LNCAP (cell line): ENCODE measurements at regions not wholly inside any gene's neighbourhood (a gene's known extent, or its start where the extent isn't known, plus 50 kb on each side); places are given as distances from the start of the nearest gene placed in this dataset.

ENCODE experiments used
- TF ChIP-seq, protein P1 (sequence below): fragments of 450-650 bp; IDR thresholded peaks from 2 replicates; pipeline ENCODE4 v1.5.1; 2017; ENCODE audit warnings: mild to moderate bottlenecking

DNA sequence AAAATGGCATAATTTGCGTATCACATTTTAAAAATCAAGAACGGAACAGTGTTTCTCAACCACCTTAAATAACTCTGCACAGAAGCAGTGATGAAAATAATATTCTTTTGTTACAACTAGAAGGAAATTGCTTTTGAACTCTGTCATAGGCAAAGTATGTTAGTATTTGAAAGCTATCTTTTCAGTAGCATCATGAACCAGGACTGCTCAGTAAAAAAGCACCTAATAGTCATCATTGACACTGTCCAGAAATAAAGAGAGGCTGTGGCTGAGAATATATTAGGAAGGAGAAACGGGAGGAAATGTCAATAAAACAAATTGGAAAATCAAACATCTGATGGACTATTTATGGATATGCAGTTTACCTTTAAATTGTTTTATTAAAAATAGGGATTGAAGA lies 237.2 kb upstream of the AKR1E2 start:
- TF ChIP-seq, protein P1, sequence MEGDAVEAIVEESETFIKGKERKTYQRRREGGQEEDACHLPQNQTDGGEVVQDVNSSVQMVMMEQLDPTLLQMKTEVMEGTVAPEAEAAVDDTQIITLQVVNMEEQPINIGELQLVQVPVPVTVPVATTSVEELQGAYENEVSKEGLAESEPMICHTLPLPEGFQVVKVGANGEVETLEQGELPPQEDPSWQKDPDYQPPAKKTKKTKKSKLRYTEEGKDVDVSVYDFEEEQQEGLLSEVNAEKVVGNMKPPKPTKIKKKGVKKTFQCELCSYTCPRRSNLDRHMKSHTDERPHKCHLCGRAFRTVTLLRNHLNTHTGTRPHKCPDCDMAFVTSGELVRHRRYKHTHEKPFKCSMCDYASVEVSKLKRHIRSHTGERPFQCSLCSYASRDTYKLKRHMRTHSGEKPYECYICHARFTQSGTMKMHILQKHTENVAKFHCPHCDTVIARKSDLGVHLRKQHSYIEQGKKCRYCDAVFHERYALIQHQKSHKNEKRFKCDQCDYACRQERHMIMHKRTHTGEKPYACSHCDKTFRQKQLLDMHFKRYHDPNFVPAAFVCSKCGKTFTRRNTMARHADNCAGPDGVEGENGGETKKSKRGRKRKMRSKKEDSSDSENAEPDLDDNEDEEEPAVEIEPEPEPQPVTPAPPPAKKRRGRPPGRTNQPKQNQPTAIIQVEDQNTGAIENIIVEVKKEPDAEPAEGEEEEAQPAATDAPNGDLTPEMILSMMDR, result no peak

DNA sequence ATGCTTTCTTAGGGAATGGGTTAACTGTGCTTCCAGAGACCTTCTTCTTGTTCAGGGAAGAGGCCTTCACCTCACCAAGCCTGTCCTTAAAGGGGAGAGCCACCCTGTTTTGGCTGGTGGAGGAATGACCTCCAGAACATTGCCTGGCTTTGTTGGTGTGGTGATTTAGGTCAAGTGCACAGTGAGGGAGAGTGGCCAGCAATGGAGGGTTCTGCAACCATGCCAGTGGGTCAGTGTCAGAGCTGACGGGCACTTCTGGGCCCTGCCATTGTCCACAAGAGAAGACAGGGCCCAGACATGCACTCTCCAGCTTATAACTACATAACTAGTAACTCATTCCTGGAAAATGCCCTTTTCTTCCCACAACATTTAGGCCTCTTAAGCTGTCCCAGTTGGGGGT lies 238.5 kb upstream of the AKR1E2 start:
- TF ChIP-seq, protein P1, result no peak

DNA sequence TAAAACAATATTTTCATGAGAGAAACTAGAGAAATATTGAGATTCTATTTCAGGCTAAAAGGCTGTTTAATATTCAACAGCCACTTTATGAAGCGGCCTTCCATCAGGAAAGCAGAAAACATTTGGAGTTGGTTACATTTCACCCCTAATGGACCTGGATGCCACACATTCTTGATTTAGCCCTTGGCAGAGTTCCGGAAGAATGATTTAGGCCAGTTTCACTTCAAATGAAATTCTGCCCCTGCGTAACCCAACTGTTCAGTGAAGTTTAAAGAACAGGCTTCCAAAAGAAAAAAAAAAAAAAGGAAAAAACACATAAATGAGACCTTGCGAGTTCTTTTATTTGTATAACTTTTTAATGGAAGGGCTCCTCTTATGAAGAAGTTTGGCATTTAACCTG lies 239.2 kb upstream of the AKR1E2 start:
- TF ChIP-seq, protein P1, result no peak

DNA sequence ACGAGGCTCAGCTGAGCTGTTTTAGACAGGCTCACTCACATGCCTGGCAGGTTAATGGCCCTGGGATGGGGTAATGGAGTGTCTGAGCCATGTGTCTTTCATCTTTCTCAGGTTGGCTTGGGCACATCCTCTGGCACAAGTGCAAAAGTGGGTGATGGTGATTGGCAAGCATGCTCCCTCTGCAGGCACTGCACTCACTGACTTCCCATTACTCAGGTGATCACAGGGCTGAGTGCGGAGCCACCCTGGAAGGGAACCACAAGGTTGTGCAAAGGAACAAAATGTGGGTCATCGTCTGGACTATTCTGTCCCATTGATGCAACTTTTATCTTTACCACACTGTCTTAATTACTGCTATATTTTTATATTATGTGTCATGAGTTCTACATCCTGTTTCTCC lies 244.1 kb upstream of the AKR1E2 start:
- TF ChIP-seq, protein P1, result no peak

DNA sequence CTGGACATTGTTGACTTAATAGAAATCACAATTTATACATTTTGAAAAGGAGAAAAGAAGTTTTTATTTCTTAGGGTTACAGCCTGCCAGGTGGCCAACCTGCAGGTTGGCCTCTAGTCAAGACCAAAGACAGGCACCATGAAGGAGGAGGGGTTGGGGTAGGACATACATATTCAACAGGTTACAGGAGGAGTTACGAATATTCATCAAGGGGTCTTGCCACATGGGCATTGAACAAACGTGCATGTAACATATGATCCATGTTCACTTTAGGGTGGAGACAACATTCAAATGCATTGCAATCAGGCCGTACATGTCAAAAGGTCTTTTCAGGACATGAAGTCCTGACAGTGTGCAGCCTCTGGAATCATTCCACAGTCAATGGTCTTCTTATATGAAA lies 246.2 kb upstream of the AKR1E2 start:
- TF ChIP-seq, protein P1, result no peak

DNA sequence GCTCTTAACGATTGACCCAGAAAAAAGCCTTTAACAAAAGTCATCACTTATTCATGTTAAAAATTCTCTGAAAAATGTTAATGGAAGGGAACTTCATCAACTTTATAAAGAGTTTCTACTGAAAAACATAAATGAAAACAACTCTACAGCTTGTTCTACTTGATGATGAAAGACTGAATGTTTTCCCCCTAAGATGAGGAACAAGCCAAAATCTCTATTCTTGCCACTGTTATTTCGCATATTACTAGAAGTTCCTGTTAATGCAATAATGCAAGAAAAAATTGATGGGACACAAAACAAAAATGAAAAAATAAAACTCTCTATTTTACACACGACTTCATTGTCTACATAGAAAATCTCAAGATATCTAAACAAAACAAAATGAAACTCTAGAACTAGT lies 249.8 kb upstream of the AKR1E2 start:
- TF ChIP-seq, protein P1, result no peak

DNA sequence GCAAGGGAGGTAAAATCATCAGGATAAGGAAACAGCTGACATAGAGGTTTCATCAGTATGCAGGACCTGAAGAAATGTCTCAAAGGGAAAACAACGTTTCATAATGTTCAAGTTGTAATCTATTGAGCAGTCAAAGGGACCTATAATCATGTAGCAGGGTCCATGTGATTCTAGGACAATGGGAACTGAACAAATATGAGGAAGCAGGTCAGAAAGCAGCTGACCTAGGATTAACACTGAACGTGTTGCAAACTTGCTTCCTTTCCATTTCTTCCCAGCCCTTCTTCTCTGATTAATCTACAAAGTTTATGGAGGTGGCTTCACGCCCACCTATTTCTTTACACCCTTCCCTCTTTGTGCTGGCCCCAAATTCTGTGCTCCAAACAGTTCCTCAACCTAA lies 256.9 kb upstream of the AKR1E2 start:
- TF ChIP-seq, protein P1, result no peak

DNA sequence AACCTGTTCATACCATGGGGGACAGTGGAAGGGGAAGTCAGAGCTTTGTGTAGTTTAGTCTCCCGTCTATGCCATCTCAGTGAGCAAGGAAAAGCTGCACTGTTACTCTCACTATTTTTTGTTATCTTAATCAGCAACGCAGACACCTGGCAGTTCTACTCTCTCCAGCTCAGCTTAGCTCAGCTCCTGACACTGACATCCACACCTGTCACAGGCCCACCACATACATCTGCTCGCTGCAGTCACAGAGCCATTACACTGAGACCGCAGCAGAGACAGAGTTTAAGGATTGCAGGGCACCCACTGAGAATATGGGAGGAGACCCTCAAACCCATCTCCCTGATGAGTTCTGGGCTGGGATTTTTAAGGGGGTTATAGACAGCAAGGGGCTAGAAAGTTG lies 257.3 kb upstream of the AKR1E2 start:
- TF ChIP-seq, protein P1, result no peak
